PC-3 (cell line): ENCODE measurements at regions not wholly inside any gene's neighbourhood (a gene's known extent, or its start where the extent isn't known, plus 50 kb on each side); places are given as distances from the start of the nearest gene placed in this dataset.
"Not testable (repeated sequence)": the region's sequence is repeated elsewhere in the genome, so short reads cannot be mapped to it uniquely, and the experiment has no call there.

Experiments
- ATAC-seq: fragments of 200-7000 bp; cut with Tn5 transposase; 2 replicates; pipeline ENCODE4 v1.9.1; 2020; ENCODE audit warnings: mild to moderate bottlenecking, moderate library complexity
- BruUV-seq: library from RNA; stranded (reverse); fragments of 400-500 nt; replicated peaks from 2 replicates; lab custom pipeline; 2021; lab: Mats Ljungman, UMichigan
- CTCF ChIA-PET: fragments of 300-600 bp; sonication (Branson Sonifier 250); formaldehyde crosslinking; loops from one replicate; lab custom pipeline; 2022; ENCODE audit warnings: antibody characterized with exemption; lab: Charles Lee
- POLR2A ChIA-PET: fragments of 300-600 bp; sonication (Branson Sonifier 250); formaldehyde crosslinking; loops from one replicate; lab custom pipeline; 2022; ENCODE audit warnings: antibody characterized with exemption; ENCODE audit not compliant: unreplicated experiment; lab: Charles Lee
- DNase-seq: peaks from one replicate; pipeline ENCODE4 v3.0.0-alpha.2; 2015
- H2AFZ ChIP-seq: fragments of 300-600 bp; sonication (generic); 2 replicates; pipeline ENCODE4 v1.6.0; 2016; ENCODE audit warnings: antibody characterized with exemption, low read length
- H3F3A ChIP-seq: fragments of 300-600 bp; sonication (generic); one replicate; pipeline ENCODE4 v1.6.0; 2017; ENCODE audit warnings: antibody characterized with exemption, low read length, control low read depth, mild to moderate bottlenecking; ENCODE audit not compliant: unreplicated experiment
- H3K27ac ChIP-seq: fragments of 300-600 bp; sonication (generic); 2 replicates; pipeline ENCODE4 v1.5.1; 2016; ENCODE audit warnings: mild to moderate bottlenecking, low read length
- H3K27me3 ChIP-seq: fragments of 300-600 bp; sonication (generic); 2 replicates; pipeline ENCODE4 v1.6.1; 2016; ENCODE audit warnings: low read length, mixed read lengths
- H3K36me3 ChIP-seq: fragments of 300-600 bp; sonication (generic); 2 replicates; pipeline ENCODE4 v1.6.1; 2016; ENCODE audit warnings: low read depth, mixed run types, low read length, mixed read lengths
- H3K4me1 ChIP-seq: fragments of 300-600 bp; sonication (generic); 2 replicates; pipeline ENCODE4 v1.5.1; 2016; ENCODE audit warnings: low read length; ENCODE audit not compliant: insufficient read depth
- H3K4me2 ChIP-seq: fragments of 300-600 bp; sonication (generic); 2 replicates; pipeline ENCODE4 v1.6.0; 2016; ENCODE audit warnings: low read length
- H3K4me3 ChIP-seq: fragments of 300-600 bp; sonication (generic); 2 replicates; pipeline ENCODE4 v1.5.1; 2016; ENCODE audit warnings: mild to moderate bottlenecking, low read length, mixed read lengths
- H3K79me2 ChIP-seq: fragments of 300-600 bp; sonication (generic); 2 replicates; pipeline ENCODE4 v1.6.1; 2017; ENCODE audit warnings: low read length, mixed read lengths
- H3K9ac ChIP-seq: fragments of 300-600 bp; sonication (generic); 2 replicates; pipeline ENCODE4 v1.6.0; 2016; ENCODE audit warnings: mild to moderate bottlenecking, low read length
- H3K9me2 ChIP-seq: fragments of 300-600 bp; sonication (generic); replicated peaks from 2 replicates; pipeline ENCODE4 v1.6.1; 2016; ENCODE audit warnings: mixed run types, low read length, mixed read lengths
- H3K9me3 ChIP-seq: fragments of 300-600 bp; sonication (generic); 2 replicates; pipeline ENCODE4 v1.6.1; 2016; ENCODE audit warnings: low read length, mixed read lengths
- H4K20me1 ChIP-seq: fragments of 300-600 bp; sonication (generic); 2 replicates; pipeline ENCODE4 v1.6.1; 2016; ENCODE audit warnings: low read length, mixed read lengths
- CTCF ChIP-seq: fragments of 300-600 bp; sonication (generic); conservative IDR thresholded peaks from 2 replicates; pipeline ENCODE4 v1.5.1; 2017; ENCODE audit warnings: antibody characterized with exemption, low read depth, mild to moderate bottlenecking, low read length
- EZH2 ChIP-seq: fragments of 300-600 bp; sonication (generic); IDR thresholded peaks from one replicate; pipeline ENCODE4 v1.6.1; 2017; ENCODE audit warnings: antibody characterized with exemption, mild to moderate bottlenecking, low read length; ENCODE audit not compliant: unreplicated experiment
- EZH2phosphoT487 ChIP-seq: fragments of 300-600 bp; sonication (generic); IDR thresholded peaks from 2 replicates; pipeline ENCODE4 v1.6.1; 2018; ENCODE audit warnings: mild to moderate bottlenecking, antibody characterized with exemption, low read length, borderline replicate concordance
- intact Hi-C: fragments of 100-400 bp; cut with micrococcal nuclease; formaldehyde crosslinking; loops from 2 replicates; pipeline ENCODE4 v1.9.0; 2023

GRCh38 chr6:139954463-139955071 is 580.1 kb upstream of the CITED2 start:
- BruUV-seq: no TSS peak
- Histone ChIP-seq H4K20me1 (no peaks in the 10 kb centered on the region), H3K9me3 (no peaks in the 10 kb centered on the region), H3K79me2 (no peaks in the 10 kb centered on the region), H3K36me3 (no peaks in the 10 kb centered on the region), H3K27me3 (no peaks in the 10 kb centered on the region), H3K9ac (no peak overlapping the region), H3K4me2 (no peak overlapping the region), H3K4me1 (no peaks in the 10 kb centered on the region), H3K27ac (no peak overlapping the region), H3K4me3 (no peak overlapping the region), H2AFZ (no peak overlapping the region), H3K9me2 (no peaks in the 10 kb centered on the region), H3F3A (no peaks in the 10 kb centered on the region)
- TF ChIP-seq CTCF (no peak), EZH2 (no peak), EZH2phosphoT487 (no peak)
- DNase-seq (no peak), ATAC-seq (no peak)
- intact Hi-C loops: no loop called here
- ChIA-PET CTCF (no interaction called here), POLR2A (no interaction called here)

GRCh38 chr6:139953780-139954179 is 579.3 kb upstream of the CITED2 start:
- ATAC-seq, H3K9me3 ChIP-seq, H2AFZ ChIP-seq, H3K27ac ChIP-seq, H3K4me1 ChIP-seq, H3K79me2 ChIP-seq, H3K9ac ChIP-seq, CTCF ChIA-PET, H3K4me2 ChIP-seq, H3K9me2 ChIP-seq, BruUV-seq, H3K27me3 ChIP-seq, DNase-seq, H3K36me3 ChIP-seq, H4K20me1 ChIP-seq, POLR2A ChIA-PET, H3K4me3 ChIP-seq, H3F3A ChIP-seq, intact Hi-C loops: not testable (repeated sequence)

DNA sequence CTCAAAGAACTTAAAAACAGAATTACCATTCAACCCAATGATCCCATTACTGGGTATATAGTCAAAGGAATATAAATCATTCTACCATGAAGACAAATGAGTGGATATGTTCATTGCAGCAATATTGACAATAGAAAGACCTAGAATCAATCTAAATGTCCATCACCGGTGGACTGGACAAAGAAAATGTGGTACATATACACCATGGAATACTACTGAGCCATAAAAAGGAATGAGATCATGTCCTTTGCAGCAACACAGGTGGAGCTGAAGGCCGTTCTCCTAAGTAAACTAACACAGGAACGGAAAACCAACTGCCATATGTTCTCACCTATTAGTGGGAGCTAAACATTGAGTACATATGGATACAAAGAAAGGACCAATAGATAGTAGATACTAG is 576.7 kb upstream of the CITED2 start:
- Histone ChIP-seq H3K27ac (no peak overlapping the region), H3K79me2 (no peaks in the 10 kb centered on the region), H3K4me1 (no peaks in the 10 kb centered on the region), H4K20me1 (no peaks in the 10 kb centered on the region), H3K4me3 (no peak overlapping the region), H3K9me2 (no peaks in the 10 kb centered on the region), H3K4me2 (no peak overlapping the region), H3K9ac (no peak overlapping the region), H3K27me3 (no peaks in the 10 kb centered on the region), H2AFZ (no peak overlapping the region), H3K9me3 (no peaks in the 10 kb centered on the region), H3F3A (no peaks in the 10 kb centered on the region), H3K36me3 (no peaks in the 10 kb centered on the region)
- ATAC-seq (no peak), DNase-seq (no peak)
- intact Hi-C loops: no loop called here
- ChIA-PET CTCF (no interaction called here), POLR2A (no interaction called here)
- TF ChIP-seq CTCF (no peak), EZH2 (no peak), EZH2phosphoT487 (no peak)
- BruUV-seq: no TSS peak
